Ishikawa (cell line): ENCODE measurements at regions not wholly inside any gene's neighbourhood (a gene's known extent, or its start where the extent isn't known, plus 50 kb on each side); places are given as distances from the start of the nearest gene placed in this dataset.

ENCODE experiments used
- CEBPB ChIP-seq: IDR thresholded peaks from 2 replicates; pipeline ENCODE4 v1.6.1; 2012
- CREB1 ChIP-seq: IDR thresholded peaks from 2 replicates; pipeline ENCODE4 v1.6.1; 2012; ENCODE audit warnings: low read depth
- EGR1 ChIP-seq: IDR thresholded peaks from 2 replicates; pipeline ENCODE4 v1.6.1; 2012
- EP300 ChIP-seq: IDR thresholded peaks from 2 replicates; pipeline ENCODE4 v1.6.1; 2012; ENCODE audit warnings: borderline replicate concordance
- FOXM1 ChIP-seq: IDR thresholded peaks from 2 replicates; pipeline ENCODE4 v1.6.1; 2012; ENCODE audit warnings: low read depth, borderline replicate concordance
- MAX ChIP-seq: IDR thresholded peaks from 2 replicates; pipeline ENCODE4 v1.6.1; 2012
- NFIC ChIP-seq: IDR thresholded peaks from 2 replicates; pipeline ENCODE4 v1.6.1; 2012
- RAD21 ChIP-seq: IDR thresholded peaks from 2 replicates; pipeline ENCODE4 v1.6.1; 2012; ENCODE audit warnings: low read depth
- REST ChIP-seq: IDR thresholded peaks from 2 replicates; pipeline ENCODE4 v1.6.1; 2012; ENCODE audit warnings: low read depth, mild to moderate bottlenecking
- TAF1 ChIP-seq: IDR thresholded peaks from 2 replicates; pipeline ENCODE4 v1.6.1; 2012; ENCODE audit warnings: low read depth, mild to moderate bottlenecking
- TCF12 ChIP-seq: IDR thresholded peaks from 2 replicates; pipeline ENCODE4 v1.6.1; 2012; ENCODE audit warnings: low read depth
- TEAD4 ChIP-seq: IDR thresholded peaks from 2 replicates; pipeline ENCODE4 v1.6.1; 2012
- USF1 ChIP-seq: IDR thresholded peaks from 2 replicates; pipeline ENCODE4 v1.6.1; 2012
- YY1 ChIP-seq: IDR thresholded peaks from 2 replicates; pipeline ENCODE4 v1.6.1; 2012; ENCODE audit warnings: low read depth
- ZBTB7A ChIP-seq: IDR thresholded peaks from 2 replicates; pipeline ENCODE4 v1.6.1; 2012; ENCODE audit warnings: low read depth

- no peak for TF ChIP-seq REST
- TF ChIP-seq TEAD4, result no peak
- TF ChIP-seq FOXM1, result no peak
- TF ChIP-seq TAF1, result no peak
- no peak for TF ChIP-seq NFIC
- TF ChIP-seq CREB1, result no peak
- no peak for TF ChIP-seq EP300
Observed at GRCh38 chr13:73286177-73286576, 227.4 kb downstream of the KLF5 start.

GRCh38 chr13:73284081-73284874 lies 225.5 kb downstream of the KLF5 start:
- no peak for TF ChIP-seq NFIC

GRCh38 chr13:73283636-73284035 lies 224.8 kb downstream of the KLF5 start:
- TF ChIP-seq YY1, result no peak

GRCh38 chr13:73281746-73282145 lies 222.9 kb downstream of the KLF5 start:
- TF ChIP-seq FOXM1, result no peak
- TF ChIP-seq TCF12, result no peak
- no peak for TF ChIP-seq EP300
- TF ChIP-seq CEBPB, result no peak
- no peak for TF ChIP-seq TEAD4
- TF ChIP-seq REST, result no peak
- no peak for TF ChIP-seq RAD21
- TF ChIP-seq YY1, result no peak
- no peak for TF ChIP-seq CREB1
- TF ChIP-seq MAX, result no peak
- TF ChIP-seq ZBTB7A, result no peak
- TF ChIP-seq EGR1, result no peak

GRCh38 chr13:73278186-73278585 lies 219.4 kb downstream of the KLF5 start:
- TF ChIP-seq FOXM1 (no peak), ZBTB7A (no peak), YY1 (no peak), EGR1 (no peak), CREB1 (no peak), CEBPB (no peak), RAD21 (no peak), TCF12 (no peak), USF1 (no peak), TAF1 (no peak), MAX (no peak), NFIC (no peak)

GRCh38 chr13:73275163-73275562 lies 216.4 kb downstream of the KLF5 start:
- TF ChIP-seq TEAD4 (no peak), CREB1 (no peak), TCF12 (no peak), TAF1 (no peak), EP300 (no peak), CEBPB (no peak), RAD21 (no peak), EGR1 (no peak), REST (no peak)
